H9 (cell line): ENCODE measurements at regions not wholly inside any gene's neighbourhood (a gene's known extent, or its start where the extent isn't known, plus 50 kb on each side); places are given as distances from the start of the nearest gene placed in this dataset.

Experiments used
- DNase-seq: peaks from one replicate; pipeline ENCODE4 v3.0.0-alpha.2; 2017
- H2AFZ ChIP-seq: one replicate; pipeline ENCODE4 v1.6.1; 2013; ENCODE audit warnings: mild to moderate bottlenecking, low read length, control low read depth, moderate library complexity
- H2AK5ac ChIP-seq: 2 replicates; pipeline ENCODE4 v1.6.1; 2013; ENCODE audit warnings: low read length, control low read depth, mixed read lengths; ENCODE audit not compliant: insufficient read length
- H2BK120ac ChIP-seq: one replicate; pipeline ENCODE4 v1.6.1; 2013; ENCODE audit warnings: low read depth, mild to moderate bottlenecking, low read length, control low read depth, inconsistent platforms; ENCODE audit not compliant: poor library complexity, severe bottlenecking
- H2BK12ac ChIP-seq: 2 replicates; pipeline ENCODE4 v1.6.1; 2013; ENCODE audit warnings: low read length, control low read depth, mixed read lengths, low read depth; ENCODE audit not compliant: insufficient read length
- H2BK15ac ChIP-seq: 2 replicates; pipeline ENCODE4 v1.6.1; 2013; ENCODE audit warnings: low read depth, low read length, control low read depth
- H2BK20ac ChIP-seq: one replicate; pipeline ENCODE4 v1.6.1; 2013; ENCODE audit warnings: low read depth, mild to moderate bottlenecking, low read length, control low read depth, inconsistent platforms; ENCODE audit not compliant: poor library complexity, severe bottlenecking
- H2BK5ac ChIP-seq: 2 replicates; pipeline ENCODE4 v1.6.1; 2013; ENCODE audit warnings: low read length, control low read depth, mixed read lengths; ENCODE audit not compliant: insufficient read length
- H3K14ac ChIP-seq: 2 replicates; pipeline ENCODE4 v1.6.1; 2013; ENCODE audit warnings: low read length, control low read depth; ENCODE audit not compliant: insufficient read depth
- H3K18ac ChIP-seq: 2 replicates; pipeline ENCODE4 v1.6.1; 2013; ENCODE audit warnings: low read depth, mild to moderate bottlenecking, mixed read lengths, low read length, control low read depth; ENCODE audit not compliant: insufficient read length
- H3K23ac ChIP-seq: 2 replicates; pipeline ENCODE4 v1.6.1; 2013; ENCODE audit warnings: low read length, control low read depth, mixed read lengths, low read depth; ENCODE audit not compliant: insufficient read length
- H3K23me2 ChIP-seq: 2 replicates; pipeline ENCODE4 v1.6.1; 2013; ENCODE audit warnings: low read depth, mild to moderate bottlenecking, mixed read lengths, low read length, control low read depth; ENCODE audit not compliant: insufficient read length, poor library complexity, severe bottlenecking
- H3K27ac ChIP-seq: 2 replicates; pipeline ENCODE4 v1.5.1; 2013; ENCODE audit warnings: low read length, control low read depth, mixed read lengths, low read depth; ENCODE audit not compliant: insufficient read length
- H3K27me3 ChIP-seq: 2 replicates; pipeline ENCODE4 v1.6.1; 2013; ENCODE audit warnings: low read length, control low read depth, inconsistent platforms; ENCODE audit not compliant: insufficient read depth
- H3K4ac ChIP-seq: 2 replicates; pipeline ENCODE4 v1.6.1; 2013; ENCODE audit warnings: low read depth, mild to moderate bottlenecking, control low read depth, inconsistent platforms, low read length, moderate library complexity
- H3K4me1 ChIP-seq: 2 replicates; pipeline ENCODE4 v1.6.1; 2013; ENCODE audit warnings: low read length, control low read depth, inconsistent platforms; ENCODE audit not compliant: insufficient read depth
- H3K4me2 ChIP-seq: 2 replicates; pipeline ENCODE4 v1.6.1; 2013; ENCODE audit warnings: low read length, control low read depth, mixed read lengths; ENCODE audit not compliant: insufficient read length, insufficient read depth
- H3K56ac ChIP-seq: 2 replicates; pipeline ENCODE4 v1.6.1; 2013; ENCODE audit warnings: low read depth, mild to moderate bottlenecking, mixed read lengths, low read length, control low read depth; ENCODE audit not compliant: insufficient read length
- H3K79me1 ChIP-seq: 2 replicates; pipeline ENCODE4 v1.6.1; 2013; ENCODE audit warnings: low read depth, mild to moderate bottlenecking, moderate library complexity, low read length, control low read depth, inconsistent platforms; ENCODE audit not compliant: insufficient read depth, poor library complexity, severe bottlenecking
- H3K79me2 ChIP-seq: 2 replicates; pipeline ENCODE4 v1.6.1; 2013; ENCODE audit warnings: low read length, control low read depth, inconsistent platforms; ENCODE audit not compliant: insufficient read depth
- H3K9ac ChIP-seq: 2 replicates; pipeline ENCODE4 v1.6.1; 2013; ENCODE audit warnings: low read length, control low read depth, mixed read lengths; ENCODE audit not compliant: insufficient read length; ENCODE audit errors: extremely low read depth
- H3K9me3 ChIP-seq: one replicate; pipeline ENCODE4 v1.6.1; 2013; ENCODE audit warnings: low read depth, low read length, inconsistent platforms; ENCODE audit not compliant: control insufficient read depth
- H3T11ph ChIP-seq: one replicate; pipeline ENCODE4 v1.6.1; 2013; ENCODE audit warnings: mild to moderate bottlenecking, low read length, control low read depth, inconsistent platforms
- H4K20me1 ChIP-seq: one replicate; pipeline ENCODE4 v1.6.1; 2013; ENCODE audit not compliant: control insufficient read depth, insufficient read length, insufficient read depth
- H4K5ac ChIP-seq: 2 replicates; pipeline ENCODE4 v1.6.1; 2013; ENCODE audit warnings: low read depth, mild to moderate bottlenecking, mixed read lengths, low read length, control low read depth; ENCODE audit not compliant: insufficient read length
- H4K8ac ChIP-seq: replicated peaks from 2 replicates; pipeline ENCODE4 v1.6.1; 2013; ENCODE audit warnings: low read length, control low read depth, mixed read lengths, low read depth; ENCODE audit not compliant: insufficient read length
- H4K91ac ChIP-seq: 2 replicates; pipeline ENCODE4 v1.6.1; 2013; ENCODE audit warnings: low read depth, mild to moderate bottlenecking, moderate library complexity, mixed read lengths, low read length, control low read depth; ENCODE audit not compliant: insufficient read length
- H3K27ac Mint-ChIP-seq, 3 experiments: 2 replicates in 2 of 3; 3 replicates in 1 of 3; pipeline ENCODE4 v1.8.0; 2020 to 2021; ENCODE audit warnings: mixed read lengths in 3 of 3, mild to moderate bottlenecking in 1 of 3, moderate library complexity in 1 of 3
- H3K27me3 Mint-ChIP-seq: 2 replicates; pipeline ENCODE4 v1.8.0; 2021; ENCODE audit warnings: low read depth, mild to moderate bottlenecking, moderate library complexity, mixed read lengths
- H3K36me3 Mint-ChIP-seq, 3 experiments: 2 replicates in 2 of 3; 3 replicates in 1 of 3; pipeline ENCODE4 v1.8.0; 2020 to 2021; ENCODE audit warnings: low read depth in 3 of 3, mixed read lengths in 3 of 3; ENCODE audit not compliant: insufficient read depth in 1 of 3
- H3K4me1 Mint-ChIP-seq, 2 experiments: 2 replicates each; pipeline ENCODE4 v1.8.0; 2020; ENCODE audit warnings: mixed read lengths in 2 of 2
- H3K4me3 Mint-ChIP-seq, 2 experiments: 2 replicates in 1 of 2; 3 replicates in 1 of 2; pipeline ENCODE4 v1.8.0; 2020 to 2021; ENCODE audit warnings: mild to moderate bottlenecking in 2 of 2, mixed read lengths in 2 of 2, moderate library complexity in 1 of 2
- H3K9me3 Mint-ChIP-seq, 2 experiments: 2 replicates in 1 of 2; 3 replicates in 1 of 2; pipeline ENCODE4 v1.8.0; 2020; ENCODE audit warnings: mild to moderate bottlenecking in 2 of 2, mixed read lengths in 2 of 2, moderate library complexity in 1 of 2
- WGBS: extraction: QIAGEN DNeasy Blood & Tissue Kit; methylation state at CpG from one replicate; pipeline ENCODE4 v1.1.7; 2013; ENCODE audit warnings: missing lambda C conversion rate, low lambda C conversion rate, mixed read lengths; ENCODE audit not compliant: insufficient read length; ENCODE audit errors: extremely low coverage; 5-methylcytosine and 5-hydroxymethylcytosine counted together
- TF ChIP-seq, protein P1 (sequence below): fragments of 200-600 bp; sonication (generic); conservative IDR thresholded peaks from 3 replicates; pipeline ENCODE4 v1.8.0; 2021; ENCODE audit warnings: antibody characterized with exemption, mild to moderate bottlenecking

DNA sequence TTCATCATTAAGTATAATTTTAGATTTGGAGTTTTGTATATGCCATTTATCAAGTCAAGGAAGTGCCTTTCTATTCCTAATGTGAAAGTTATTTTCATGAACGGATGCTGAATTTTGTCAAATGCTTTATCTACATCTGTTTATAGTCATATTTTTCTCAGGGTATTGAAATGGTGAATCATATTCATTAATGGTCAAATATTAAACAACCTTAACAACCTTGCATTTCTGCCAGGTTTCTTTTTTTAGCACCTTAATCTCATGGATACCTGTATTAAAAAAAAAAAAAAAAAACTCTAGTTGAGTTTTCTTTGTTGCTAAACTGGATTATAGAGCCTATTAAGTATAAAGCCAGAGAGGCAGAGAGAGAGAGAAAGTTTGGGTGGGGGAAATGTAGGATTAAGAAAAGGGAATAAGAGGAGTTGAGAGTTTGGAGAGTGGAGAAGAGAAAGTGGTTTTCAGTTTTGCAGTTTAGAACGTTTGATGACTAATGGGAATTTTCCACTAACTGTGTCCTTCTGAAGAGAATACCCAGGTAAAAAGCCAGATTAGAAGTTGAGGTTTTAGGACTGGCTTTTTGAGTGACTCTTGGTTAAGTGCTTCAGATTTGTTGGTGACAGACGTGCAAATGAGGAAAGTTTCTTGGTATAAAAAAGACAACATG, 305.0 kb downstream of the HLX start:
- 100% methylated on average over 1 of the region's 3 CpGs for WGBS
- no peak overlapping the region for H2BK15ac ChIP-seq
- no peak overlapping the region for H4K5ac ChIP-seq
- no peak overlapping the region for H2AFZ ChIP-seq
- no peak overlapping the region for H3K14ac ChIP-seq
- no peak overlapping the region for H3K4ac ChIP-seq
- no peaks in the 10 kb centered on the region for H3K79me2 ChIP-seq
- H3T11ph ChIP-seq: no peak overlapping the region
- no peak overlapping the region for H2BK120ac ChIP-seq
- Mint-ChIP-seq H3K9me3 (no peaks in the 10 kb centered on the region; a peak in 1 of 5 replicates), H3K4me1 (peaks cover 4 to 6% of the 10 kb centered on the region in 2 experiments; a peak in 2 of 4 replicates), H3K27me3 (no peaks in the 10 kb centered on the region), H3K36me3 (no peaks in the 10 kb centered on the region), H3K27ac (no peak overlapping the region), H3K4me3 (no peak overlapping the region)
- no peak overlapping the region for H4K91ac ChIP-seq
- no peak overlapping the region for H3K9ac ChIP-seq
- no peaks in the 10 kb centered on the region for H3K9me3 ChIP-seq
- H2AK5ac ChIP-seq: no peak overlapping the region
- H3K23ac ChIP-seq: no peak overlapping the region
- H3K79me1 ChIP-seq: no peaks in the 10 kb centered on the region
- DNase-seq: no peak
- H3K27me3 ChIP-seq: no peaks in the 10 kb centered on the region
- no peak overlapping the region for H3K4me2 ChIP-seq
- H3K56ac ChIP-seq: no peak overlapping the region
- TF ChIP-seq, protein P1, sequence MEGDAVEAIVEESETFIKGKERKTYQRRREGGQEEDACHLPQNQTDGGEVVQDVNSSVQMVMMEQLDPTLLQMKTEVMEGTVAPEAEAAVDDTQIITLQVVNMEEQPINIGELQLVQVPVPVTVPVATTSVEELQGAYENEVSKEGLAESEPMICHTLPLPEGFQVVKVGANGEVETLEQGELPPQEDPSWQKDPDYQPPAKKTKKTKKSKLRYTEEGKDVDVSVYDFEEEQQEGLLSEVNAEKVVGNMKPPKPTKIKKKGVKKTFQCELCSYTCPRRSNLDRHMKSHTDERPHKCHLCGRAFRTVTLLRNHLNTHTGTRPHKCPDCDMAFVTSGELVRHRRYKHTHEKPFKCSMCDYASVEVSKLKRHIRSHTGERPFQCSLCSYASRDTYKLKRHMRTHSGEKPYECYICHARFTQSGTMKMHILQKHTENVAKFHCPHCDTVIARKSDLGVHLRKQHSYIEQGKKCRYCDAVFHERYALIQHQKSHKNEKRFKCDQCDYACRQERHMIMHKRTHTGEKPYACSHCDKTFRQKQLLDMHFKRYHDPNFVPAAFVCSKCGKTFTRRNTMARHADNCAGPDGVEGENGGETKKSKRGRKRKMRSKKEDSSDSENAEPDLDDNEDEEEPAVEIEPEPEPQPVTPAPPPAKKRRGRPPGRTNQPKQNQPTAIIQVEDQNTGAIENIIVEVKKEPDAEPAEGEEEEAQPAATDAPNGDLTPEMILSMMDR: no peak
- H3K23me2 ChIP-seq: no peaks in the 10 kb centered on the region
- no peak overlapping the region for H4K8ac ChIP-seq
- no peak overlapping the region for H3K18ac ChIP-seq
- no peak overlapping the region for H2BK12ac ChIP-seq
- H2BK20ac ChIP-seq: no peak overlapping the region
- H4K20me1 ChIP-seq: no peaks in the 10 kb centered on the region
- H3K27ac ChIP-seq: no peak overlapping the region
- H2BK5ac ChIP-seq: no peak overlapping the region
- no peaks in the 10 kb centered on the region for H3K4me1 ChIP-seq
